ENCODE measurements at regions not wholly inside any gene's neighbourhood (a gene's known extent, or its start where the extent isn't known, plus 50 kb on each side); places are given as distances from the start of the nearest gene placed in this dataset.

GRCh38 chr20:57866250-57867106 lies 156.7 kb upstream of the PMEPA1 start:
- WGBS, 4 donors, result 25 to 38% (median 35%) methylated on average over 6 of the region's 6 CpGs

GRCh38 chr20:57865266-57865665 lies 155.5 kb upstream of the PMEPA1 start:
- WGBS, 4 donors, result 59 to 67% (median 65%) methylated on average over 2 of the region's 2 CpGs
- Histone ChIP-seq H3K27ac (no peak overlapping the region), H3K27me3 (no peaks in the 10 kb centered on the region), H3K4me3 (no peak overlapping the region), H3K9me3 (replicated peaks in 1 of 3) (no peaks in the 10 kb centered on the region), H3K4me1 (replicated peaks in 1 of 2) (no peaks in the 10 kb centered on the region), H3K36me3 (replicated peaks in 1 of 2) (no peaks in the 10 kb centered on the region)
- TF ChIP-seq, protein P1, sequence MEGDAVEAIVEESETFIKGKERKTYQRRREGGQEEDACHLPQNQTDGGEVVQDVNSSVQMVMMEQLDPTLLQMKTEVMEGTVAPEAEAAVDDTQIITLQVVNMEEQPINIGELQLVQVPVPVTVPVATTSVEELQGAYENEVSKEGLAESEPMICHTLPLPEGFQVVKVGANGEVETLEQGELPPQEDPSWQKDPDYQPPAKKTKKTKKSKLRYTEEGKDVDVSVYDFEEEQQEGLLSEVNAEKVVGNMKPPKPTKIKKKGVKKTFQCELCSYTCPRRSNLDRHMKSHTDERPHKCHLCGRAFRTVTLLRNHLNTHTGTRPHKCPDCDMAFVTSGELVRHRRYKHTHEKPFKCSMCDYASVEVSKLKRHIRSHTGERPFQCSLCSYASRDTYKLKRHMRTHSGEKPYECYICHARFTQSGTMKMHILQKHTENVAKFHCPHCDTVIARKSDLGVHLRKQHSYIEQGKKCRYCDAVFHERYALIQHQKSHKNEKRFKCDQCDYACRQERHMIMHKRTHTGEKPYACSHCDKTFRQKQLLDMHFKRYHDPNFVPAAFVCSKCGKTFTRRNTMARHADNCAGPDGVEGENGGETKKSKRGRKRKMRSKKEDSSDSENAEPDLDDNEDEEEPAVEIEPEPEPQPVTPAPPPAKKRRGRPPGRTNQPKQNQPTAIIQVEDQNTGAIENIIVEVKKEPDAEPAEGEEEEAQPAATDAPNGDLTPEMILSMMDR (IDR thresholded peaks at IDR 0.05), result no peak
- no peak for TF ChIP-seq POLR2A (IDR thresholded peaks at IDR 0.05)
- intact Hi-C loops (cut with DNase I), result no loop called here
- no peak for DNase-seq

More at GRCh38 chr20:57866250-57867106, 156.7 kb upstream of the PMEPA1 start:
- intact Hi-C loops (cut with DNase I), result no loop called here
- TF ChIP-seq, protein P1 (IDR thresholded peaks at IDR 0.05), result no peak
- no peak for TF ChIP-seq POLR2A (IDR thresholded peaks at IDR 0.05)
- H3K27me3 ChIP-seq, result no peaks in the 10 kb centered on the region
- no peak overlapping the region for H3K4me3 ChIP-seq
- no peak overlapping the region for H3K27ac ChIP-seq
- H3K4me1 ChIP-seq (replicated peaks in 1 of 2), result no peaks in the 10 kb centered on the region
- no peaks in the 10 kb centered on the region for H3K9me3 ChIP-seq (replicated peaks in 1 of 3)
- H3K36me3 ChIP-seq (replicated peaks in 1 of 2), result no peaks in the 10 kb centered on the region
- no peak for DNase-seq

GRCh38 chr20:57860576-57860975 lies 150.8 kb upstream of the PMEPA1 start:
- no peak overlapping the region for H3K4me3 ChIP-seq
- no peak for DNase-seq
- TF ChIP-seq, protein P1 (IDR thresholded peaks at IDR 0.05), result no peak
- TF ChIP-seq POLR2A (IDR thresholded peaks at IDR 0.05), result no peak
- intact Hi-C loops (cut with DNase I), result no loop called here
- no peaks in the 10 kb centered on the region for H3K9me3 ChIP-seq (replicated peaks in 1 of 3)
- H3K36me3 ChIP-seq (replicated peaks in 1 of 2), result no peaks in the 10 kb centered on the region
- no peaks in the 10 kb centered on the region for H3K27me3 ChIP-seq
- H3K27ac ChIP-seq, result no peak overlapping the region
- no peaks in the 10 kb centered on the region for H3K4me1 ChIP-seq (replicated peaks in 1 of 2)
- 71 to 87% (median 76%) methylated on average over 6 of the region's 6 CpGs for WGBS, 4 donors

GRCh38 chr20:57857969-57858368 lies 148.2 kb upstream of the PMEPA1 start:
- H3K4me3 ChIP-seq, result no peak overlapping the region
- 86 to 97% (median 89%) methylated on average over 2 of the region's 2 CpGs for WGBS, 4 donors
- TF ChIP-seq, protein P1 (IDR thresholded peaks at IDR 0.05), result no peak
- no peak for TF ChIP-seq POLR2A (IDR thresholded peaks at IDR 0.05)
- H3K36me3 ChIP-seq (replicated peaks in 1 of 2), result no peaks in the 10 kb centered on the region
- H3K4me1 ChIP-seq (replicated peaks in 1 of 2), result no peaks in the 10 kb centered on the region
- DNase-seq, result no peak
- no peak overlapping the region for H3K27ac ChIP-seq
- no peaks in the 10 kb centered on the region for H3K9me3 ChIP-seq (replicated peaks in 1 of 3)
- intact Hi-C loops (cut with DNase I), result no loop called here
- no peaks in the 10 kb centered on the region for H3K27me3 ChIP-seq
